ENCODE measurements at regions not wholly inside any gene's neighbourhood (a gene's known extent, or its start where the extent isn't known, plus 50 kb on each side); places are given as distances from the start of the nearest gene placed in this dataset.

- DNase-seq (ENCODE audit: low read depth, low spot score), result no peak
- no peak overlapping the region for H3K27ac Mint-ChIP-seq (ENCODE audit: unreplicated experiment)
- no peaks in the 10 kb centered on the region for H3K27me3 Mint-ChIP-seq (ENCODE audit: low read depth)
- H3K36me3 Mint-ChIP-seq (ENCODE audit: low read depth), result peaks cover 8% of the 10 kb centered on the region
- no peak for TF ChIP-seq CTCF (conservative IDR thresholded peaks at IDR 0.05)
- H3K4me3 Mint-ChIP-seq, result no peak overlapping the region
- peaks cover 12% of the 10 kb centered on the region for H3K4me1 Mint-ChIP-seq
- peaks cover 10% of the 10 kb centered on the region for H3K9me3 Mint-ChIP-seq
These were observed 129.6 kb upstream of the COPS8 start for GRCh38 chr2:236956031-236956618.

- H3K27ac Mint-ChIP-seq (ENCODE audit: unreplicated experiment), result no peak overlapping the region
- H3K4me3 Mint-ChIP-seq, result no peak overlapping the region
- no peaks in the 10 kb centered on the region for H3K27me3 Mint-ChIP-seq (ENCODE audit: low read depth)
These were observed 129.0 kb upstream of the COPS8 start for GRCh38 chr2:236956641-236957040.

GRCh38 chr2:236959036-236959435 lies 126.7 kb upstream of the COPS8 start:
- DNase-seq (ENCODE audit: low read depth, low spot score), result no peak
- Mint-ChIP-seq H3K27me3 (ENCODE audit: low read depth) (no peaks in the 10 kb centered on the region), H3K4me1 (peaks cover 12% of the 10 kb centered on the region), H3K36me3 (ENCODE audit: low read depth) (peaks cover 5% of the 10 kb centered on the region), H3K4me3 (no peak overlapping the region), H3K9me3 (peaks cover 4% of the 10 kb centered on the region), H3K27ac (ENCODE audit: unreplicated experiment) (no peak overlapping the region)
- no peak for TF ChIP-seq CTCF (conservative IDR thresholded peaks at IDR 0.05)

More at GRCh38 chr2:236956641-236957040, 129.0 kb upstream of the COPS8 start:
- Mint-ChIP-seq H3K36me3 (ENCODE audit: low read depth) (peaks cover 6% of the 10 kb centered on the region), H3K9me3 (peaks cover 7% of the 10 kb centered on the region), H3K4me1 (peaks cover 12% of the 10 kb centered on the region)
- DNase-seq (ENCODE audit: low read depth, low spot score), result no peak
- no peak for TF ChIP-seq CTCF (conservative IDR thresholded peaks at IDR 0.05)

GRCh38 chr2:236959876-236960275 lies 125.8 kb upstream of the COPS8 start:
- Mint-ChIP-seq H3K4me3 (no peak overlapping the region), H3K9me3 (peaks cover 4% of the 10 kb centered on the region), H3K27me3 (ENCODE audit: low read depth) (no peaks in the 10 kb centered on the region), H3K27ac (ENCODE audit: unreplicated experiment) (no peak overlapping the region), H3K4me1 (peaks cover 12% of the 10 kb centered on the region), H3K36me3 (ENCODE audit: low read depth) (peaks cover 5% of the 10 kb centered on the region)
- DNase-seq (ENCODE audit: low read depth, low spot score), result no peak
- TF ChIP-seq CTCF (conservative IDR thresholded peaks at IDR 0.05), result no peak

GRCh38 chr2:236960531-236960930 lies 125.2 kb upstream of the COPS8 start:
- TF ChIP-seq CTCF (conservative IDR thresholded peaks at IDR 0.05), result no peak
- H3K4me1 Mint-ChIP-seq, result peaks cover 5% of the 10 kb centered on the region
- H3K9me3 Mint-ChIP-seq, result peaks cover 2% of the 10 kb centered on the region
- H3K4me3 Mint-ChIP-seq, result no peak overlapping the region
- DNase-seq (ENCODE audit: low read depth, low spot score), result no peak
- no peak overlapping the region for H3K27ac Mint-ChIP-seq (ENCODE audit: unreplicated experiment)
- H3K36me3 Mint-ChIP-seq (ENCODE audit: low read depth), result peaks cover 5% of the 10 kb centered on the region
- no peaks in the 10 kb centered on the region for H3K27me3 Mint-ChIP-seq (ENCODE audit: low read depth)

All from neural crest cell (in vitro differentiated cells).